ENCODE measurements at regions not wholly inside any gene's neighbourhood (a gene's known extent, or its start where the extent isn't known, plus 50 kb on each side); places are given as distances from the start of the nearest gene placed in this dataset.

DNA sequence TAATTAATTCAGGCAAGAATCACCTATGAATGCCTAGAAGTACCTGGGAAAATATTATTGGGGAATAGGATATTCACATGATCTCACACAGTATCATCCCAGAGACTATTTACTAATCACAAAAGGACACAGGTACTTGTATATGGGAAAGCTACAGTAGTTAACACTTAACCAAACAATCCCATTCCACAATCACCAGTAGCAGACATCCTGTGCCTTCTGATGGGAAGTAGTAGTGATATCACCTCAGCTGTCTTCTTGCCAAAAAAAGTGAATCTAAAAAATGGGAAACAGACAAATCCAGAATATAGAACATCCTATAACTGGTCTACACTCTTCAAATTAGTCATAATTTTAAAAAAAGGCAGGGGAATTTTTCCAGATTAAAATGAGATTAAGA, 75.6 kb upstream of the CCDC150 start:
- no peaks in the 10 kb centered on the region for H3K4me1 ChIP-seq
- no peak for TF ChIP-seq POLR2A (IDR thresholded peaks at IDR 0.05)
- TF ChIP-seq, protein P1, sequence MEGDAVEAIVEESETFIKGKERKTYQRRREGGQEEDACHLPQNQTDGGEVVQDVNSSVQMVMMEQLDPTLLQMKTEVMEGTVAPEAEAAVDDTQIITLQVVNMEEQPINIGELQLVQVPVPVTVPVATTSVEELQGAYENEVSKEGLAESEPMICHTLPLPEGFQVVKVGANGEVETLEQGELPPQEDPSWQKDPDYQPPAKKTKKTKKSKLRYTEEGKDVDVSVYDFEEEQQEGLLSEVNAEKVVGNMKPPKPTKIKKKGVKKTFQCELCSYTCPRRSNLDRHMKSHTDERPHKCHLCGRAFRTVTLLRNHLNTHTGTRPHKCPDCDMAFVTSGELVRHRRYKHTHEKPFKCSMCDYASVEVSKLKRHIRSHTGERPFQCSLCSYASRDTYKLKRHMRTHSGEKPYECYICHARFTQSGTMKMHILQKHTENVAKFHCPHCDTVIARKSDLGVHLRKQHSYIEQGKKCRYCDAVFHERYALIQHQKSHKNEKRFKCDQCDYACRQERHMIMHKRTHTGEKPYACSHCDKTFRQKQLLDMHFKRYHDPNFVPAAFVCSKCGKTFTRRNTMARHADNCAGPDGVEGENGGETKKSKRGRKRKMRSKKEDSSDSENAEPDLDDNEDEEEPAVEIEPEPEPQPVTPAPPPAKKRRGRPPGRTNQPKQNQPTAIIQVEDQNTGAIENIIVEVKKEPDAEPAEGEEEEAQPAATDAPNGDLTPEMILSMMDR (IDR thresholded peaks at IDR 0.05), result no peak
- ATAC-seq (no peak), DNase-seq (no peak)
- no peak overlapping the region for H3K27ac ChIP-seq
- H3K9me3 ChIP-seq, result peaks cover 0 to 7% (median 0%) of the 10 kb centered on the region in 3 donors
- H3K4me3 ChIP-seq, result no peak overlapping the region
- intact Hi-C loops (cut with DNase I), result no loop called here
- H3K27me3 ChIP-seq, result no peaks in the 10 kb centered on the region
- H3K36me3 ChIP-seq (replicated peaks in 1 of 2; ENCODE audit: insufficient read depth in 1 of 2, low read depth in 2 of 2), result no peaks in the 10 kb centered on the region

DNA sequence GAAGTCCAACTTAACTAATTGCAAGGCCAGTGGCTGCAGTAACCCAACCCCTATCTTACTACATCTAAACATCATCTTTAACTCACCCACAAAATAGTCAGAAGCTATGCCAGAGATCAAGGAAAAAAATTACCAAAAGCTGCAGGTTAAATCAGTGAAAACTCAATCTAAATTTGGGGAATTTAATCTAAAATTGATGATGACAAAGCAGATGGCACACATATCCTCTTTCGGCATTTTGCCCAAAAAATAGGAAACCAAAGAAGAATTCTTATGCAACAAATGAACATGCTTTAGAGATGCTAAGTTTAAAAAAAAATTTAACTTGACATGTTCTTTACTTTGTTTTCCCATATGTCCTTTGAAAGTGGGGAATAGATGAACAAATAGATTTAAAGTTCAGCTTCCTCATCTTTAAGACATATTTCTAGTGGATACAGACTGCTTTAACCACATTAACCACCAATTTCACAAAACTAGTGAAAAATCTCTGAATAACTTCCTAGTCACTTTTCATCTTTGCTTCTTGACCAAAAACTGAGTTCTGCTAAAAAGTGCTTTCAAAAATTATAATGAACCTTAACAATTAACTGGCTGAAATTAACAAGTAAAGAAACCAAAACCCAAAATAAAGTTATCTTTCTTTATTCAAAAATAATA, 74.3 kb upstream of the CCDC150 start:
- Histone ChIP-seq H3K27ac (no peak overlapping the region), H3K27me3 (no peaks in the 10 kb centered on the region), H3K36me3 (replicated peaks in 1 of 2; ENCODE audit: insufficient read depth in 1 of 2, low read depth in 2 of 2) (no peaks in the 10 kb centered on the region), H3K9me3 (peaks cover 0 to 7% (median 0%) of the 10 kb centered on the region in 3 donors), H3K4me3 (no peak overlapping the region), H3K4me1 (no peaks in the 10 kb centered on the region)
- no peak for ATAC-seq
- no peak for DNase-seq
- 76 to 85% methylated on average over 1 of the region's 1 CpG for WGBS, 2 donors
- TF ChIP-seq POLR2A (IDR thresholded peaks at IDR 0.05), result no peak
- TF ChIP-seq, protein P1 (IDR thresholded peaks at IDR 0.05), result no peak
- intact Hi-C loops (cut with DNase I), result no loop called here

DNA sequence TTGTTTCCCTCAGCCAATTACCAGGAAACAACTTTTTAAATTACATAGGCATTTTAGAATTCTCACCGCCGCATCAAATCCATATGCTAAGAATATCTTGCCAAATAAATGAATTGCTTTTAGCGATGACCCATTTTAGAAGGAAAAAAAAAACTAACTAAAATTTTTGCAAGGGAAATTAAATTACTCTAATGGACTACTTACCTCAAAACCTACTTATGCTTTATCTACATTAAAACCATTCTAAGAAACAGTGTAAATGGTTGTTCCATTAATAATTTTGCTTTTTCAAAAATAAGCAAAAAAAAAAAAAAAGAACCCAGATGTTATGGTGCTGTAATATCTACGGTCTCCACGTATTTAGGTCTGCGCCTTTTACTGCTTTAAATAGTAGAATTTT, 73.5 kb upstream of the CCDC150 start:
- no peaks in the 10 kb centered on the region for H3K36me3 ChIP-seq (replicated peaks in 1 of 2; ENCODE audit: insufficient read depth in 1 of 2, low read depth in 2 of 2)
- no peaks in the 10 kb centered on the region for H3K27me3 ChIP-seq
- no peak overlapping the region for H3K4me3 ChIP-seq
- DNase-seq (no peak), ATAC-seq (no peak)
- no peak overlapping the region for H3K27ac ChIP-seq
- intact Hi-C loops (cut with DNase I), result no loop called here
- TF ChIP-seq, protein P1 (IDR thresholded peaks at IDR 0.05), result no peak
- H3K4me1 ChIP-seq, result no peaks in the 10 kb centered on the region
- 84 to 90% methylated on average over 6 of the region's 6 CpGs for WGBS, 2 donors
- peaks cover 0 to 3% (median 0%) of the 10 kb centered on the region in 3 donors for H3K9me3 ChIP-seq

DNA sequence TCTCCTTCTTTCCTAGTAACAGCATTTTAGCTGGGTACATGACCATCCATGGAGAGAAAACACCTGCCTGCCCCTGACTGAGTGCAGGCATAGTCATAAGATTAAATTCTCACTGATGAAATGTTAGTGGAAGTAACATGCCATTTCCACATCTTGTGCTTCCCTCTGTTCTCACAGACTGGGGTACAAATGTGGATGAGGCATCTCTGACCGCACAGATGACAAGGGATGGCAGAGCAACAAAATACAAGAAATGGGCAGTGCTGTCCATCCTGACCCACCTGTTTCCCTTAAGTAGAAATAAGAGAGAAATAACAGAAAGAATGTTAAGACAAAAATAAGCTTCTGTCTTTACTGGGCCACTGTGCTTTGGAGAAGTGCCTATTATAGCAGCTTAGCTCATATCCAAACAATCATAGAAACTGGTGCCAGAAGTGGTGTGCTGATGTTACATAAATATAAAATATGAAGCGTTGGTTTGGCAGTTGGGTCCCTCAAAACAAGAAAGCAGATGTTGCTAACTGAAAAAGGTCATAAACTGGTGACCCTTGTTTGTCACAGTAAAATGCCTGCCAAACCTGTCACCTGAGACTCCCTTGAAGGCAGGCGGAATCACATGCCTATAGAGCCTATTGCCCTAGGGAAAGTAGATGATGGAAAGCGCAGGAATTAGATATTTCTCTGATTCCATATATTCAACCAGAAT, 72.4 kb upstream of the CCDC150 start:
- H3K9me3 ChIP-seq, result no peaks in the 10 kb centered on the region
- no peaks in the 10 kb centered on the region for H3K27me3 ChIP-seq
- DNase-seq (no peak), ATAC-seq (no peak)
- H3K27ac ChIP-seq, result no peak overlapping the region
- no peaks in the 10 kb centered on the region for H3K4me1 ChIP-seq
- intact Hi-C loops (cut with DNase I), result no loop called here
- H3K36me3 ChIP-seq (replicated peaks in 1 of 2; ENCODE audit: insufficient read depth in 1 of 2, low read depth in 2 of 2), result no peaks in the 10 kb centered on the region
- no peak for TF ChIP-seq POLR2A (IDR thresholded peaks at IDR 0.05)
- TF ChIP-seq, protein P1 (IDR thresholded peaks at IDR 0.05), result no peak
- 63 to 64% methylated on average over 4 of the region's 4 CpGs for WGBS, 2 donors
- H3K4me3 ChIP-seq, result no peak overlapping the region

DNA sequence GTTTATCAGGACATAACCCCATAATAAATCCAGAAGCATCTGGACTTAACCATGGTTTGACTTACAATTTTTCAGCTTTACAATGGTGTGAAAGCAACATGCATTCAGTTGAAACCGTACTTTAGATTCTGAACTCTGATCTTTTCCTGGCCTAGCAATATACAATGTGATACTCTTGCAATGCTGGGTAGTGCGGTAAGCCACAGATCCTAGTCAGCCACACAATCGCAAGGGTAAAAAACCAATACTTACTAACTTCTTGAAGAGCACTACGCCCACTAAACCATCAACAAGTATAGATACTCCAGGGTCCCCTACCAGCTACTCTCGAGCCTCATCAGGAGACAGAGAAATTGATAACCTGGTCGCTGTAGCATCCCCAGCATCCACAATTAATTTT, 71.0 kb upstream of the CCDC150 start:
- no peak for ATAC-seq
- H3K36me3 ChIP-seq (replicated peaks in 1 of 2; ENCODE audit: insufficient read depth in 1 of 2, low read depth in 2 of 2), result no peaks in the 10 kb centered on the region
- H3K27me3 ChIP-seq, result no peaks in the 10 kb centered on the region
- H3K27ac ChIP-seq, result no peak overlapping the region
- no peak for TF ChIP-seq POLR2A (IDR thresholded peaks at IDR 0.05)
- TF ChIP-seq, protein P1 (IDR thresholded peaks at IDR 0.05), result no peak
- H3K9me3 ChIP-seq, result no peaks in the 10 kb centered on the region
- no peak overlapping the region for H3K4me3 ChIP-seq
- 76 to 78% methylated on average over 6 of the region's 6 CpGs for WGBS, 2 donors
- no peaks in the 10 kb centered on the region for H3K4me1 ChIP-seq
- intact Hi-C loops (cut with DNase I), result no loop called here
- DNase-seq, result no peak
